ENCODE measurements at regions not wholly inside any gene's neighbourhood (a gene's known extent, or its start where the extent isn't known, plus 50 kb on each side); places are given as distances from the start of the nearest gene placed in this dataset.

- H3K4me2 ChIP-seq, result no peak overlapping the region
- no peaks in the 10 kb centered on the region for H3K9me3 ChIP-seq (ENCODE audit: low read depth)
- Mint-ChIP-seq H3K4me1 (no peaks in the 10 kb centered on the region), H3K27me3 (ENCODE audit: insufficient read depth, low read depth) (peaks cover 2% of the 10 kb centered on the region), H3K4me3 (no peak overlapping the region), H3K27ac (no peak overlapping the region), H3K9me3 (peaks cover 16% of the 10 kb centered on the region), H3K36me3 (no peaks in the 10 kb centered on the region)
- no peaks in the 10 kb centered on the region for H4K20me1 ChIP-seq (ENCODE audit: low read depth)
- no peaks in the 10 kb centered on the region for H3K27me3 ChIP-seq
- no peak overlapping the region for H3K9ac ChIP-seq
- no peaks in the 10 kb centered on the region for H3K36me3 ChIP-seq
- TF ChIP-seq EZH2 (IDR thresholded peaks at IDR 0.05) (no peak), EZH2phosphoT487 (IDR thresholded peaks at IDR 0.05) (no peak), CTCF (IDR thresholded peaks at IDR 0.05) (no peak)
- H3K79me2 ChIP-seq (ENCODE audit: low read depth), result no peaks in the 10 kb centered on the region
- no peak overlapping the region for H2AFZ ChIP-seq (replicated peaks)
- H3K4me3 ChIP-seq, result no peak overlapping the region
- H3F3A ChIP-seq (ENCODE audit: low read depth), result no peaks in the 10 kb centered on the region
- no peaks in the 10 kb centered on the region for H3K4me1 ChIP-seq
- DNase-seq (ENCODE audit: low spot score), result no peak
- no peak overlapping the region for H3K27ac ChIP-seq
These were observed 264.3 kb downstream of the RAP2B start for GRCh38 chr3:153426344-153426743.

GRCh38 chr3:153426803-153427202, 264.8 kb downstream of the RAP2B start:
- no peak overlapping the region for H3K4me3 Mint-ChIP-seq
- H3K36me3 Mint-ChIP-seq, result no peaks in the 10 kb centered on the region
- H3K79me2 ChIP-seq (ENCODE audit: low read depth), result no peaks in the 10 kb centered on the region
- H3K4me1 Mint-ChIP-seq, result no peaks in the 10 kb centered on the region
- no peaks in the 10 kb centered on the region for H3K36me3 ChIP-seq
- H3K27me3 Mint-ChIP-seq (ENCODE audit: insufficient read depth, low read depth), result peaks cover 2% of the 10 kb centered on the region
- H3K27ac Mint-ChIP-seq, result no peak overlapping the region
- H3K9me3 Mint-ChIP-seq, result peaks cover 16% of the 10 kb centered on the region
- H3F3A ChIP-seq (ENCODE audit: low read depth), result no peaks in the 10 kb centered on the region
- H3K27me3 ChIP-seq, result no peaks in the 10 kb centered on the region
- no peaks in the 10 kb centered on the region for H4K20me1 ChIP-seq (ENCODE audit: low read depth)
- H3K4me2 ChIP-seq, result no peak overlapping the region
- H3K4me1 ChIP-seq, result no peaks in the 10 kb centered on the region
- no peak overlapping the region for H3K27ac ChIP-seq
- no peak for TF ChIP-seq EZH2 (IDR thresholded peaks at IDR 0.05)
- no peak for TF ChIP-seq CTCF (IDR thresholded peaks at IDR 0.05)
- no peak for TF ChIP-seq EZH2phosphoT487 (IDR thresholded peaks at IDR 0.05)
- no peak for DNase-seq (ENCODE audit: low spot score)
- no peak overlapping the region for H3K9ac ChIP-seq
- H3K9me3 ChIP-seq (ENCODE audit: low read depth), result no peaks in the 10 kb centered on the region
- no peak overlapping the region for H2AFZ ChIP-seq (replicated peaks)
- H3K4me3 ChIP-seq, result no peak overlapping the region

- no peak overlapping the region for H3K4me2 ChIP-seq
- H3K27ac ChIP-seq, result no peak overlapping the region
- no peak overlapping the region for H3K27ac Mint-ChIP-seq
- H3K9ac ChIP-seq, result no peak overlapping the region
- H3K4me3 ChIP-seq, result no peak overlapping the region
- no peaks in the 10 kb centered on the region for H3K4me1 ChIP-seq
- no peaks in the 10 kb centered on the region for H3K79me2 ChIP-seq (ENCODE audit: low read depth)
- H2AFZ ChIP-seq (replicated peaks), result no peak overlapping the region
- H3K36me3 ChIP-seq, result no peaks in the 10 kb centered on the region
- H4K20me1 ChIP-seq (ENCODE audit: low read depth), result no peaks in the 10 kb centered on the region
- H3F3A ChIP-seq (ENCODE audit: low read depth), result no peaks in the 10 kb centered on the region
- no peaks in the 10 kb centered on the region for H3K9me3 Mint-ChIP-seq
- DNase-seq (ENCODE audit: low spot score), result no peak
- H3K4me1 Mint-ChIP-seq, result no peaks in the 10 kb centered on the region
- H3K27me3 Mint-ChIP-seq (ENCODE audit: insufficient read depth, low read depth), result no peaks in the 10 kb centered on the region
- no peak overlapping the region for H3K4me3 Mint-ChIP-seq
- no peaks in the 10 kb centered on the region for H3K9me3 ChIP-seq (ENCODE audit: low read depth)
- no peaks in the 10 kb centered on the region for H3K27me3 ChIP-seq
- no peaks in the 10 kb centered on the region for H3K36me3 Mint-ChIP-seq
- TF ChIP-seq CTCF (IDR thresholded peaks at IDR 0.05), result no peak
- no peak for TF ChIP-seq EZH2 (IDR thresholded peaks at IDR 0.05)
- no peak for TF ChIP-seq EZH2phosphoT487 (IDR thresholded peaks at IDR 0.05)
These were observed 267.8 kb downstream of the RAP2B start for GRCh38 chr3:153429821-153430220.

DNA sequence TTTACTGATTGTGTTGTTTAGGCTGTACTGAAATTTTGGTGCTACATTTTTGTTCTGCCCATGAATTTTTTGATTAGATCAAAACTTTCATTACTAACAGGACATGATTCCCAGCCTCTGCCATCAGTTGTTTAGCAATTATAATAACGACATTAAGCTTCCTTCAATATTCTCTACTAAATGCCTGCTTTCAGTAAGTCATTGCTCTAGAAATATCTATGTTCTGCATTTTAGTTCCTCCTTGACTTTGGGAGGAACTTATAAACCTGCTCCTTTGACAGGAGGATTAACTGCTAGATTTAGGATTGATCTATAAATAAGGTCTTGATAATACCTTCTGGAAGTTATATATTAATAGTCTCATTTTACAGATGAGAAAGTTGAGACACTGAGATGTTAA, 269.1 kb downstream of the RAP2B start:
- H3K27me3 Mint-ChIP-seq (ENCODE audit: insufficient read depth, low read depth), result no peaks in the 10 kb centered on the region
- no peaks in the 10 kb centered on the region for H3K36me3 Mint-ChIP-seq
- no peaks in the 10 kb centered on the region for H3K4me1 ChIP-seq

More for the DNA sequence above, 269.1 kb downstream of the RAP2B start:
- no peak overlapping the region for H3K27ac ChIP-seq
- H3K27ac Mint-ChIP-seq, result no peak overlapping the region
- no peak for TF ChIP-seq EZH2 (IDR thresholded peaks at IDR 0.05)
- no peak for TF ChIP-seq EZH2phosphoT487 (IDR thresholded peaks at IDR 0.05)
- TF ChIP-seq CTCF (IDR thresholded peaks at IDR 0.05), result no peak
- no peaks in the 10 kb centered on the region for H3K9me3 ChIP-seq (ENCODE audit: low read depth)
- H3K9ac ChIP-seq, result no peak overlapping the region
- no peak overlapping the region for H3K4me3 Mint-ChIP-seq
- H3K27me3 ChIP-seq, result no peaks in the 10 kb centered on the region
- DNase-seq (ENCODE audit: low spot score), result no peak
- no peaks in the 10 kb centered on the region for H3K9me3 Mint-ChIP-seq
- H3F3A ChIP-seq (ENCODE audit: low read depth), result no peaks in the 10 kb centered on the region
- no peaks in the 10 kb centered on the region for H3K4me1 Mint-ChIP-seq
- H3K4me2 ChIP-seq, result no peak overlapping the region
- H2AFZ ChIP-seq (replicated peaks), result no peak overlapping the region
- H4K20me1 ChIP-seq (ENCODE audit: low read depth), result no peaks in the 10 kb centered on the region
- no peaks in the 10 kb centered on the region for H3K79me2 ChIP-seq (ENCODE audit: low read depth)
- no peaks in the 10 kb centered on the region for H3K36me3 ChIP-seq
- no peak overlapping the region for H3K4me3 ChIP-seq
